ENCODE measurements at regions not wholly inside any gene's neighbourhood (a gene's known extent, or its start where the extent isn't known, plus 50 kb on each side); places are given as distances from the start of the nearest gene placed in this dataset.

DNA sequence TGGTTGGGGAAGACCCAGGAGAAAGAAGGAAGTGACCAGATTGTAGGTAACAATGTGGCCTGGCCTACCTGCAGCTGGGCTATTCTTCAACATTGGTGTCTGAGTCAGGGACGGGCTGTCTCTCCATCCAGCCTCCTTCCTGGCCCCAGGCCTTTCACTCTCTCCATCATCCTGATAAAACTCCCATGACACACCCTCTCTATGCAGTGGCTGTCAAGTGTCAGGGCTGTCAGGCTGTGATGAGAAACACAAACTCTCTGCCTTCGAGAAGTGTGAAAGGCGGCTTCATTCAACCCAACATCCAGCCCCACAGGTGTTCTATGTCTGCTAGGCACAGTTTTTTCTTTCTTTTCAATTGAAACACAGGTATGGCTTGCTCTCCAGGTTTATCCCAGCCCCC lies 153.3 kb upstream of the VSTM2B start:
- DNase-seq (ENCODE audit: low read depth): no peak

DNA sequence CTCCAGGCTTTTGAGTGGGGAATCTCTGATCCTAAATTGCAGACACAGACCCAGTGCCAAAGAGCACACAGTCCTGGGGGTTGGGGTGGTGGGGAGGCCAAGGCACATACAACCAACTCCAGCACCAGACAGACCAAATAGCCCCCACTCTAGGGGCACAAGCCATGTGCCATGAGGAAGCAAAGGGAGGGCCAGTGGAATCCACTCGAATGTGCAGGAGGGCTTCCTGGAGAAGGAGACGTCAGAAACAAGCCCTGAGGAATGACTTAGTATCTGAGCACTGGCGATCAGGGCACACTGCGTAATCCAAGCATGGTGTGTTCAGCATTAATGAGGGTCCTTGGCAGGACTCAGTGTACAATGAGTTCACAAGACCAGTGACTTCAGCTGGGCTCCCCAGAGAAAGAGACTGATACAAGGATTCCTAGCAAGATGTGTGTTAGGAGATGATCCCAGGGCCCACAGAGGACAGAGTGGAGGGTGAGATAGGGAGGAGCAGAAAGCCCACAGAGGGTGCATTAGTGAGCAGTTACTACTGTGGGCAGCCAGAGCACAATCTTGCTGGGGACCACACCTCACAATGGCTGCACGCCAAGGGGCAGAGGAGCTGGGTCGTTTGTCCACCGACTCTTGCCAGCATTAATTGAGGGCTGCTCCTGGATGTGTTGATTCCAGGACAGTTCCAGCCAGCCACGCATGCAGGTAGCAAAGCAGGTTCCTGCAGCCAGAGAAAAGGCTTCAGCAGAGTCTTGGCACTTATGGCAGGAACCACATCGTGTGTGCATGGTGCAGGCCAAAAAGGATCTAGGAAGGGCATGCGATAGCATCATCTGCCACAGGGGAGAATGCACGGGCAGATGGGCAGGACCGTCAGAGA lies 152.6 kb upstream of the VSTM2B start:
- no peak for DNase-seq (ENCODE audit: low read depth)

DNA sequence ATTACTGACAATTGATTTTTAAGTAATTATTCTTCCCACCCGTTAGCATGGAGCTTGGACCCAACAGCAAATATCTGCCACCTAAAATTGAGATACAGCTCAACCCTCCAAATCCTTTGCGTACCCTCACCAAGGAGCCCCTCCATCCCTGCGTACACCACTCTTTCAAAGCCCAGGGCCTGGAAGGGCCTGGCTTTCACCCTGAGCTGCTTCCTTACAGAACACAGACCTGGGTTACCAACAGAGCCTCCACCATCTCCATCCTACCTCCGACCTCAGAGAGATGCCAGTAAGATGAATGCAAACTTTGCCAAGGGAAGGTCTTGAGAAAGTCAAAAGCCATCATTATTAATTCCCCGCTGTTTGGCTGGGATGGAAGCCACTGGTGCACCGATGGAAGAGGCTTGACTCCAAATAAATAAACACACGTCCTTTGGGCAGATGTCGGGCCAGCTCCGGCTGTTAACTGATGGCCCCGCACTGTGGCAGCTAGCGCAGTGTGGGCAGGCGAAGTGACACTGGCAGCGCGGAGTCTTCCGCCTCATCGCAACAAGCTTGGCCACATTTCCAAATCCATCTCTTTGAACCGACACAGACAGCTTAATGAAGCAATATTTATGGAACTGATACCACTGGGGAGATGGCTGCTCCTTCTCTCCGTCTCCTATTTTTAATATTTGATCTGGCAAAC lies 150.2 kb upstream of the VSTM2B start:
- no peak for DNase-seq (ENCODE audit: low read depth)

DNA sequence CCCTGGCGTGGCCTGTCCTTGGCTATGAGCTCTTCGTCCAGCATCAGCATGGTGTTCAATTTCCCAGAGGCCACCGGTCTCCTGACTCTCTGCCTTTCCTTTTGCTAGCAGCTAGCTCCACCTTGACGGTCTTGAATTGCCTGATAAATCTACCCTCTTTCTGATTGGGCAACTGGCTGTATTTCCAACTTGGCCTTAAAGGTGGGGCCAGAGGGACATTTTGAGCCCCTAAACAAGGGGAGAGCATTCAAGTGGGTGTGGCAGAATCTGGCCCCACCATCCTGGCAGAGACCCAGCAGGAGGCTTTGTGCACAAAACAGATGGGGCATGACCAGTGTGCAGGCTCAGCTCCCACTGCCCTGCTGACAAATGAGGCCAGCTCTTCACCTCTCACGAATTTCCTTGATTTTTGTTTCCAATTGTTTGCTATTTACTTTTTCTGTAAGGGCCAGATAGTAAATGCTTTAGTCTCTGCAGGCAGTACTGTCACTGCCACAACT lies 148.9 kb upstream of the VSTM2B start:
- DNase-seq (ENCODE audit: low read depth): no peak

DNA sequence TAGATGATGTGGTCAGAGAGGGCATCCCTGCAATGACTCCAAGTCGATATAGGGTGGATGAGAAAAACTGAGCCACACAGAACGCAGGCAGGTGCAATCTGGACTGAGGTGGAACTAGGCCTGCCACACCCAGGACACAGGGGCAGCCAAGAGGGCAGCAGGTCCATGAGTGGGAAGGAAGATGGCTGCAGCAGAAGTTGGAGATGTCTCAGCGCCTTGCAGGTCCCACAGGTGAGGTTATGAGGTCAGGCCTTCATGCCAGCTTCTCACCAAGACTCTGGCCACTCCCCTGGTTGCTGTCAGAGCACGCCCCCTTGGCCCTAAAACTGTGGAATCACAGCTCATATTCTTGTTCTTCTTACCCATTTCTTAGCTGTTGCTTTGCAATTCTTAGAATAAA lies 147.7 kb upstream of the VSTM2B start:
- DNase-seq (ENCODE audit: low read depth): no peak

DNA sequence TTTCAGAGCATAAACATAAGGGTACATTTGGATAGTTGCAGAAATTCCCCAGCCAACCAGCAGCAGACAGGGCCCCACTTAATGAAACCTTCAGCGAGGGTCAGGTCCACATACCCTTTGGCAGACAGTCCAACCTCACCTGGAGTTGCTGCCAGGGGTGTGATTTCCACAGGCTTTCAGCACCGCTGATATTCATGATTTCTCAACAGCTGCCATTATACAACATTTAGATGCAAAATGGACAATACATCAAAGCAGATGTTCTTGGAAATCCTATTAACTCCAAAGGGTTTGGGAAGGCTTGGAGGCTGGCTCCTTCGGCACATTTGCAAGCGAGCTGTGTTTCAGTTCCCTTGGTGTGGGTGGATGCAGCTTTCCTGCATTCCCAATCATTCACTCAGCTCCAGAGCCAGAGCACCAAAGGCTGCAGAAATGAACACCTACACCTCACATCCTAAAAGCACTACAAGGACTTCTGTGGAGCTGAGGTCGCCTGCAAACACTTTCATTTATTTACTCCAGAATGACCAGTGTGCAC lies 147.2 kb upstream of the VSTM2B start:
- DNase-seq (ENCODE audit: low read depth): no peak

DNA sequence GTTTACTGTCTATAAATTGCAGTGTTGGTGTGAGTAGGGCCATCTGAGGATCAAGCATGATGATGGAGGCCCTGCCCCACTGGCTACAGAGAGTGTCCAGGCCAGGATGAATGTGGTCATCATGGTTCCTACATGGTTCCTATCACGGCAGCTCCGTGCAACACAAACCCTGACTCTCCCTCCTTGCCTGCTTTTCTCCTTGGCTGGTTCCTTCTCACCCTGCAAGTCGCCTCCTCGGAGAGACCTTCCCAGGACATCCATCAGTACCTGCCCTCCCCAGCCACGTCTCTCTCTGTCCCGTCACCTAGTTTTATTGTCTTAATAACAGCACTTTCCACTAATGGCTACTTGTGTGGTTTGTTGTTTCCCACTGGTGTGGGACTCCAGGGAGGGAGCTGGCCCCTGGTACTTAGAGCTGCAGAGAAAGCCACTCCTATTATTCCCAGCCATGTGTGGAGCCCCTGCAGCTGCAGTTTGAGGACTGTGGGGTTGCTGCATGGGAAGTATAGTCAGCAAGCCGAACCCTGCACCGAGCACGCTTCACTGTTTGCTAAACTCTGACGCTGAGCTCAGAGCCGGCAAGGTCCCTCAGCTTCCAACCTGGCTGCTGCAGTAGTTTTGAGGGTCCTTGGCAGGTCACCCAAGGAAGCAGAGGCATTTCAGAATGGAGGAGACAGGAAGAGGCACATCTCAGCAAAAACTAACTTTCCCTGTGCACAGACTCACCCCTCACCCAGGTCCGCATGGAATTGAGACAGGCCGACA lies 146.4 kb upstream of the VSTM2B start:
- DNase-seq (ENCODE audit: low read depth): no peak

DNA sequence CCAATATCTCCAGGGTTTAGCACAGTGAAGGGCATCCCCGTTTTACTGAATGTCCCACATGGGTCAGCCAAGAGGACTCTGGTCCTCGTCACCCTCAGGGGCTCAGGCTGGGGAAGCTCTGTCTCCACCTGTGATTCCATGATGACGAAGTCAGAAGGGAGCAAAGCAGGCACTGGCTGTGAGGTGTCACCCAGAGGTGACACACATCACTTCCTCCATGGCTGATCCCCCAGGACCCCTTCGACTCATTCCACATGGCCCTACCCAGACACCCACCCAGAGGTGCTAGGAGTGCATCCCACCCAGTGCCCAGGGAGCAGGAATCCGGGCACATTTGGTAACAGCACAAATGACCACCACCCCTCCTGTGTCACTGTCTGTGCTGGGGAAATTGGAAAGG lies 145.2 kb upstream of the VSTM2B start:
- no peak for DNase-seq (ENCODE audit: low read depth)

DNA sequence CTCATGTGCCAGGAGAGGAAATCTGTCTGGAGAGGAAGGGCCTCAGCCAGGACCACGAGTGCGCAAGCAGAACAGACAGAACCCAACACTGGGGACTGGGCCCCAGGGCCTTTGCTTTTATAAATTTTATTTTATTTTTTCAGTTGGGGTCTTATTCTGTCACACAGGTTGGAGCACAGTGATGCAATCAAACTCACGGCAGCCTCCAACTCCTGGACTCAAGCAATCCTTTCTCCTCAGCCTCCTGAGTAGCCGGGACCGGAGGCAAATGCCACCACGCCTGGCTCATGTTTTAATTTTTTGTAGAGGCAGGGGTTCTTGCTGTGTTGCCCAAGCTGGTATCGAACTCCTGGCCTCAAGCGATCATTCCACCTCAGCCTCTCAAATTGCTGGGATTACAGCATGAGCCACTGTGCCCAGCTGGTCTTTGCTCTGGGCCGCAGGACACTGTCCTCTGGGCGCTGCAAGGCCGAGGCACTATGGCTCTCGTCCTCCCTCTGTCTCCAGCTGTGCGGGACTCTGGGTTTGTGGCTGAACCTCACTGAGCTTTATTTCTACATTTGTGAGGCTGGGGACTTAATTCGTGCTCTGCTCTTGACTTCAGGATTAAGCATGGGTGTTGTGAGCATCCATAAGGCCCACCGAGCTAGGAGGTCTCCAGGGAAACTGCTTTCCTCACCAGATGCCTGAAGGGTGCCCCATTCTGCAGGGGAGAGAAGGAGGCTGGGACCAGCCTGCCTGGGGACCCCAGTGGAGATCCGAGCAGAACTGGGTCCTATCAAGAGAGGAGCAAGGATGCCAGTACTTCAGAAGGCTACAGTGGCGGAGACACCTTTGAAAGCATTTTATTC lies 144.2 kb upstream of the VSTM2B start:
- no peak for DNase-seq (ENCODE audit: low read depth)

DNA sequence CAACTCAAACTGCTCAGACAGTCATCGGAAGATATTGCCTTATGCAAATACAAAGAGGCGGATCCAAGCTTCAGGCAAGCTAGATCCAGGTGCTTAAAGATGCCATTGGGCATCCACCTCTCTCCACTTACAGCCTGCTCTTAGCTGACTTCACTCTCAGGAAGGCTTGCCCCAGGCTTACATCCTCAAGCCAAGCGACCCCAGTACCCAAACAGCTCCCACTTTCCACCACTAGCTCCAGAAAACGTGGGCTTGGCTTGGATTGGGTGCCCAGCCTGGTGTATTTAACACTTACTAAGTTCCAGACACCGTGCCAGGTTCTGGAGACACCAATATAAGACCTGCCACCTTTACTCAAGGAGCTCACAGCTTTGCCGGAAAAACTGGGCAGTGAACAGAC lies 142.1 kb upstream of the VSTM2B start:
- DNase-seq (ENCODE audit: low read depth): no peak

DNA sequence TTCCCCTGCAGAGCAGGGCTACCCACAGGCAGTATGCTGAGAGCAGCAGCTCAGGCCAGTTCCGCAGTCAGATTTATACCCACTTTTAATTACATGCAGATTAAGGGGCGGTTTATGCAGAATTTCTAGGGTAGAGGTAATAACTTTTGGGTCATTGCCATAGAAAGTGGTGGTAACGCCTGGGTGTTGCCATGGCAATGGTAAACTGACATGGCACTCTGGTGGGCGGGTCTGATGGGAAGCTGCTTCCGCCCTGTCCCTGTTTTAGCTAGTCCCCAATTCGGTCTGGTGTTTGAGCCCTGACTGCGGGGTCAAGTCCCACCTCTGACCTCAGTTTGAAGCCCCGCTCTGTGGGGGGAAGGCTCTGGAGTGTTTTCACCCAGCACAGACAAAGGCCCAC lies 141.1 kb upstream of the VSTM2B start:
- DNase-seq (ENCODE audit: low read depth): no peak

DNA sequence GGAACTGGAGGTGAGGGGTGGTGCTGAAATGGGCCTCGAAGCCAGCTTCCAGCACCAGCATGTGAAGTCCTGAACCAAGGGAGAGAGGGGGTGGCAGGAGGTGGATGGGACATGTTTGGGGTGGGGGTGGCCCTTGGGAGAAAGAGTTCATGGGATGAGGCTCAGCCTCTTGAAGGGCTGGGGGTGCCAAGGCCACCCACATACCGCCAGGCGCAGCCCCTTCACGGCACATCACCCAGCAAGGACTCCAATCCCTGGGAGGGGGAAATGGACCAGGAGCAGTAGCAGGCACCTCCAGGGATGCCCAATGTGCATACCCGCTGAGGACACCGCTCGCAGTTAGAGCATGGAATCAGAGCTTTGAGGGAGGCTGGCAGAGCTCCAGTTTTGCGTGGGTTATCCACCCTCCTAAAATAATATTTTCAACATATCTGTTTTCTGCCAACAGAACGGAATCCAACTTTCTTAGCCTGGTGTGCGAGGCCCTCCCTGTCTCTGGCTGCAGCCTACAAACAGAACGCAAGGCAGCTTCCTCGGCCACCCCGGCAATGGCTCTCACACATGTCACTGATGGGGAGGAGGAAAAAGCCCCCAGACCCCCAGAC lies 140.5 kb upstream of the VSTM2B start:
- DNase-seq (ENCODE audit: low read depth): no peak

DNA sequence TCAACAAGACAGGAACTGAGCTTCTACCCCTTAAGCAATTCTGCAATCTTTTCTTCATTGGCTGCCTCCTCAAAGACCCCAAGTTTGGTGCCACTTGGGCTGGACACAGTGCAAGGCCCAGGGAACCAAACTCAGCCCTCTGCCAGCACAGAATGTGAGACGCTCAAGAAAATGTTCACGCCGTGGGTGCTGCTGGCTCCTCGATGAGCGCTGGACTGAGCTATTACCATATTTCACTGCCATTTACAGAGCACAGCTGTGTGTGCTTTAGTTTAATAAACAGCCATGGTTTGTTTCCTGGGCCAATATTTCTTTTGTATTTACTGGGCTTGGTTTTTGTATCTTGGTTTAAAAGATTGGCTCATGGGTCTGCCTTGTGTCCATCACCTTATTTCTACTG lies 138.8 kb upstream of the VSTM2B start:
- no peak for DNase-seq (ENCODE audit: low read depth)

DNA sequence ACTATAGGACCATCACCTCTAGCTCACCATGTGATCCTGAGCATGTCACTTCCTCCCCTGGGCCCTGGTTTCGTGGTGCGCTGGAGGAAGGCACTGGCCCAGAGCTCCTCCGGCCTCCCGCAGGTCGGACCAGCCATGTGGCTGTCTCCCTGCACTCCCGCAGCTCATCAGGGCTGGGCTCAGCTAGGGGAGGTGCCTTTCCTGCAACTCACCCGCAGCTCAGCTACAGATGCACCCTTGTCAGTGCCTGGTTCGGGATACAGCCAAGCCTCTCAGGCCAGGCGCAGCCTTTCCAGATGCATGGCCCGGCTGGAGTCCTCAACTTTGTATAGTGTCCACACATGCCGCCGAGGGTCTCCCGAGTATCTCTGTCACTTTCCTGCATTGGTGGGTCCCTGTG lies 138.2 kb upstream of the VSTM2B start:
- no peak for DNase-seq (ENCODE audit: low read depth)

DNA sequence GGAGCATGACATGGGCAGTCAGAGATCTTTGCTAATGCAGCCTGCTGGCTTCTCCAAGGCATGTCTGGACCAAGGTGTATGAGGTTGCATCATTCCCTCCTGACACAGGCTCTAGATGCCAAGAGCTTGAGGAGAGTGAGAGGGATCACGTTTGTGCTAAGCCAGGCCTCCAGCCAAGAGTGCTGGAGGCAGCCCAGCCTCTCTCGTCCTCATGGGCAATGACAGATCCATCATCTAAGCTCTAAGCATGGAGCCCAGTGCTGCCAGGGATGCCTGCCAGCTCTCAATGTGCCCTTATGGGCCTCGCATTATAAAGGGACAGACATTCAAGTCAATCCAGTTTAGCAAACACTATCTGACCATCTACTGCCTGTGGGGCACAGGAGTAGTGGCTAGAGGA lies 136.3 kb upstream of the VSTM2B start:
- DNase-seq (ENCODE audit: low read depth): no peak

DNA sequence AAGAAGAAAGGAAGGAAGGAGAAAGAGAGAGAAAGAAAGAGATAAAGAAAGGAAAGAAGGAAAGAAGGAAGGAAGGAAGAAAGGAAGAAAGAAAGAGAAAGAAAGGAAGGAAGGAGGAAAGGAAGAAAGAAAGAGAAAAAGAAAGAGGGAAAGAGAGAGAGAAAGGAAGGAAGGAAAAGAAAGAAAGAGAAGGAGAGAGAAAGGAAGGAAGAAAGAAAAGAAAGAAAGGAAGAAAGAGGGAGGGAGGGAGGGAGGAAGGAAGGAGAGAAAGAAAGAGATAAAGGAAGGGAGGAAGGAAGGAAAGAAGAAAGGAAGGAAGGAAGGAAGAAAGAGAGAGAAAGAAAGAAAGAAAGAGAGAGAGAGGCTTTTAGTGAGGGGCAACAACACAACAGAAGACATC lies 135.1 kb upstream of the VSTM2B start:
- DNase-seq (ENCODE audit: low read depth): no peak

DNA sequence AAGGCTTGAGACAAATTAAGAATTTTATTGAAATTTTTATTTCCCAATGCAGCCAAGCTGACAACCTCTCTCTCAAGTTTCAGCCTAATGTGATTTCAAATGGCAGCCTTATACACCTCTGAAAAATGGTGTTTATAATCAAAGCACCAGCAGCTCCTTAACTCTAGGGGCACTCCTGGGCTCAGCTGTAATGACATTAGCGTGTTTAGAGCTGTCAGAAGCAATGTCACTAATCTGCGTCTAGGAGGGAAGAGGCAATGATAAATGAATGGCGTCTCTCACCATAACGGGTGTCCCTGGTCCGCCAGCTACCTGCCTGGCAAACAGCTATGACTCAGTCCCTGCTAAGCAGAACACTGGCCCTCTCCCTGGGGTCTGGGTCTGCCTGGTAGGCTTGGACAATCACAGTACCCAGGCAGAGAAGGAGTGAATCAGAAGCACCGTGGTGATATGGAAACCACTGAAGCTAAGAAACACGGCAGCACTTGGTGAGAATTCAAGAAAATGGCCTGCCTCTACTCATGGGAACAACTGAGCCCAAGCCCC lies 131.8 kb upstream of the VSTM2B start:
- no peak for DNase-seq (ENCODE audit: low read depth)

DNA sequence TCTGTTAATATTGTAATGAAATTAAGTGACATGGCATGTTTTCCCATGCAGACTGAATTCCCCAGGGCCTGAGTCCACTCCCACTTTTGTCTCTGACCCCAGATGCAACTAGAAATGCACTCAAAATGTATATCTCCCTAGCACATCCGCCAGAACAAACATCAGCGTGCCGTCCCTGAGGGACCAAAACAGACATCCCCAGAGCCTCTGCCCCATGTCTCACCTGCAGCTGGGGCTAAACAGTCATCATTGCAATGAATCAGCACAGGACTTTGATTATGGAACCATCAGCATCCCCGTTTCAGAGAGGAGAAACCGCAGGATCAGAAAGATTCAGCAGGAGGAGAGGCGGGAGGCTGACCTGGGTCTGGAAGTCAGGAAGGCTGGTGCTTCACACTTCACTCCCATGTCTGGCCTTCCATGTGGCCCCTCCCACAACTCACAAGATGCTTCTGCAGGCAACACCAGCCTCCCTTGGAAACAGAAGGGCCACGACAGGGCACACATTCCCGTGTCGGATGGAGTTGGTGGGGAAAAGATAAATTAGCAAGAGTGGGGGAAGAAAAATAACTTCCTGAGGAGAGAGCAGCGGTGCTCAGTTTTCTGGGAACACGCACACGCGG lies 130.6 kb upstream of the VSTM2B start:
- no peak for DNase-seq (ENCODE audit: low read depth)

DNA sequence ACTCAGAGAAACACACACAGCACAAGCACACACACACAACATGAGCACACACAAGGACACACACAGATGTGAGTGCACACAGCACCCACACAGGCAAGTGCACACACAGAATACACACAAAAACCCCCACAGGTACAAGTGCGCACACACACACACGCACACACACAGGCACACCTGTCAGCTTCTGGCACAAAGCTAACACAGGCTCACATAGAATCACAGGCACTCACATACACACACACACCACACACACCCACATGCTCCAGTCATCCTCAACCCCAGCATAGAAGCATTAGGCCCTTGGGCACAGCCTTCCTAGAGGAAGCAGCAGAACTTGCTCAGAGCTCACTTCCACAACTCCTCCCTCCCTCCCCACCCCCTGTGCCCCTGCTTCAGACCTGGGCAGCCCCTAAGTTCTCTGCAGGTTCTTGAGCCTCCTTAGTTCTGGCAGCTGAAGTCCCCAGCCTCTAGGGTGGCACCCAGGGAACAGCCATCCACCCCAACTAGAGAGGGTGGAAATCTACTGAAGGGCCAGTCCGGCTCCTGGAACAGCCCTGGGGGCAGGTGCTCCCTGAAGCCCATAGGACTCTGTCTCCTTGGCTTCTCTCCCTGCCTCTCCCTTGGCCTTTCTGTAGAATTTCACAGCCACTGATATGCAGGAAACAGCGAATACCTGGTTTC lies 129.9 kb upstream of the VSTM2B start:
- DNase-seq (ENCODE audit: low read depth): no peak

DNA sequence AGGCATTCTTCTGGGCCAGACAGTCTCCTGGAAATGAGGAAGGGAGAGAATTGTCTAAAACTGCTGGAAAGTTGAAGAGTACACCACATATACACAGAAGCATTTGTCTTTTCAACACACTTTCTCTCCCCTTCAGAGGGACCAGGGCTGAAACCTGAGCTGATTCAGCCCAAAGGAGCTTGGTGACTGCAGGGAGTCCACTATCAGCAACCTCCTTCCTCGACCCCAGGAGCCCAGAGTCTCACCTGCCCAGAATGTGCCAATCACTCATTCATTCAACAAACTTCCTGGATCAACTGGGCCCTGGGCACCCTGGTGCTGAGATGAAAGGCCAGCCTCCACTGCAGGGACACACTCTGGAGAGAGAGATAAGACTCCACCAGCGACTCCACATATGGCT lies 128.9 kb upstream of the VSTM2B start:
- DNase-seq (ENCODE audit: low read depth): no peak
